ENCODE measurements at regions not wholly inside any gene's neighbourhood (a gene's known extent, or its start where the extent isn't known, plus 50 kb on each side); places are given as distances from the start of the nearest gene placed in this dataset.
A peak's percentile ranks its signal among the peaks of the same experiment; 100 is the strongest.
"Not testable (repeated sequence)": the region's sequence is repeated elsewhere in the genome, so short reads cannot be mapped to it uniquely, and the experiment has no call there.

DNA sequence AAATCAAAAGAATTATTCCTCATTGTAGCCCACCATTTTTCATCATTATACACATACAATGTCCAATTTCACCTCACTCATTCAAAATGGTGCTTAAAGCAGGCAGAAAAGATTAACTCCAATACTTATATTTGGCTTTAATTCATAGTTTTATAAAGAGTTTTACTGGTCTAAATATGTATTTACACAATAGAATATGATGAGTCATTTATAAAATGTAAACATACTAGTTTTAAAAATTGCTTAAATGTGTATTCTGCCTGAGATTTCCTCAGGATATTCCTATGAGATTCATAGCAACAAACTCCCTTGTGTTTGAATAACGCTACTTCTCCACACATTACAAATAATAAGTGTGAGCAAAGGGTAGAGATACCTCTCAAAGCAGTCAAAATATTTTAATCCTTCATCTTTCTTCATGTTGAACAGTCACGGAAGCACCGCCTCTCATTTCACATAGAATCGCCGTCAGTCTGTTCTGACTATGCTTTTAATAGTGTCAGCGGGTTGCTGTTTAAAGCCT is 75.7 kb upstream of the GBE1 start:
- Histone ChIP-seq H3K27me3 (no peaks in the 10 kb centered on the region), H3K27ac (no peak overlapping the region), H3K4me1 (peaks cover 0 to 5% (median 2%) of the 10 kb centered on the region in 4 donors), H3K9me3 (no peaks in the 10 kb centered on the region), H3K4me3 (no peak overlapping the region), H3K36me3 (no peaks in the 10 kb centered on the region)
- DNase-seq (no peak), ATAC-seq (ENCODE audit: low FRiP score in 2 of 2) (no peak)
- WGBS, 2 donors: 86 to 90% methylated on average over 6 of the region's 6 CpGs
- no peak for TF ChIP-seq EP300 (IDR thresholded peaks at IDR 0.05)
- TF ChIP-seq POLR2A (IDR thresholded peaks at IDR 0.05): no peak
- TF ChIP-seq, protein P1, sequence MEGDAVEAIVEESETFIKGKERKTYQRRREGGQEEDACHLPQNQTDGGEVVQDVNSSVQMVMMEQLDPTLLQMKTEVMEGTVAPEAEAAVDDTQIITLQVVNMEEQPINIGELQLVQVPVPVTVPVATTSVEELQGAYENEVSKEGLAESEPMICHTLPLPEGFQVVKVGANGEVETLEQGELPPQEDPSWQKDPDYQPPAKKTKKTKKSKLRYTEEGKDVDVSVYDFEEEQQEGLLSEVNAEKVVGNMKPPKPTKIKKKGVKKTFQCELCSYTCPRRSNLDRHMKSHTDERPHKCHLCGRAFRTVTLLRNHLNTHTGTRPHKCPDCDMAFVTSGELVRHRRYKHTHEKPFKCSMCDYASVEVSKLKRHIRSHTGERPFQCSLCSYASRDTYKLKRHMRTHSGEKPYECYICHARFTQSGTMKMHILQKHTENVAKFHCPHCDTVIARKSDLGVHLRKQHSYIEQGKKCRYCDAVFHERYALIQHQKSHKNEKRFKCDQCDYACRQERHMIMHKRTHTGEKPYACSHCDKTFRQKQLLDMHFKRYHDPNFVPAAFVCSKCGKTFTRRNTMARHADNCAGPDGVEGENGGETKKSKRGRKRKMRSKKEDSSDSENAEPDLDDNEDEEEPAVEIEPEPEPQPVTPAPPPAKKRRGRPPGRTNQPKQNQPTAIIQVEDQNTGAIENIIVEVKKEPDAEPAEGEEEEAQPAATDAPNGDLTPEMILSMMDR (IDR thresholded peaks at IDR 0.05): no peak
- TF ChIP-seq POLR2AphosphoS5 (IDR thresholded peaks at IDR 0.05): no peak

DNA sequence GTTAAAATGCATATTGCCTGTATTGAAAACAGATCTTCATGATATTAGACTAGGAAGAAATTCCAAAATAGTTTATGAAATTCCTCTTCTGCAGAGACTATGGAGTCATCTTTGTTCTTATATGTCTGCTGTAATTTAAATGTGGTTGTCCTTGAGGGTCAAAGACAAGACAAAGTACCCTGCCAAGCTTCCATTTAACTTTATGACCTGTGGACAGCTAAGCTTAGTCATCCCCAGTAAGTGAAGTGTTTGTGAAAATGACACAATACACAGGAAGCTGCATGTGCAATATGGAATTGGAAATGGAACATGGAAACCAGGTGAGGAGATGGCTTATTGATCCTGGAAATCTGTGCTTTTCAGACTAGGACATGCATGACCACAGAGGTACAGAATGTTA is 68.5 kb upstream of the GBE1 start:
- DNase-seq (no peak), ATAC-seq (ENCODE audit: low FRiP score in 2 of 2) (no peak)

DNA sequence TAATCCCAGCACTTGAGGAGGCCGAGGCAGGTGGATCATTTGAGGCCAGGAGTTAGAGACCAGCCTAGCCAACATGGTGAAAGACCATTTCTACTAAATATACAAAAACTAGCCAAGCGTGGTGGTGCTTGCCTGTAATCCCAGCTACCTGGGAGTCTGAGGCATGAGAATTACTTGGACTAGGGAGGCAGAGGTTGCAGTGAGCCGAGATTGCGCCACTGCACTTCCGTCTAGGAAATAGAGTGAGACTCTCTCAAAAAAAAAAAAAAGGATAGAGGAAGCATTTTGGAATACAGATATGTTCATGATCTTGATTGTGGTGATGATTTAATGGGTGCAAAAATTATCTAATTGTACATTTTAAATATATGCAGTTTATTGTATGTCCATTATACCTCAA is 67.8 kb upstream of the GBE1 start:
- not testable (repeated sequence) for H3K9me3 ChIP-seq; H3K36me3 ChIP-seq; H3K4me1 ChIP-seq; H3K27ac ChIP-seq; H3K27me3 ChIP-seq; ATAC-seq (ENCODE audit: low FRiP score in 2 of 2); H3K4me3 ChIP-seq
- WGBS, 2 donors: 84 to 90% methylated on average over 5 of the region's 5 CpGs
- peak in 1 of 2 donors; percentile 21 for DNase-seq

More for the DNA sequence above, 68.5 kb upstream of the GBE1 start:
- H3K4me3 ChIP-seq: no peak overlapping the region
- H3K27me3 ChIP-seq: no peaks in the 10 kb centered on the region
- no peaks in the 10 kb centered on the region for H3K9me3 ChIP-seq
- TF ChIP-seq POLR2AphosphoS5 (IDR thresholded peaks at IDR 0.05) (no peak), EP300 (IDR thresholded peaks at IDR 0.05) (no peak), POLR2A (IDR thresholded peaks at IDR 0.05) (no peak)
- TF ChIP-seq, protein P1 (IDR thresholded peaks at IDR 0.05): no peak
- H3K27ac ChIP-seq: no peak overlapping the region
- no peaks in the 10 kb centered on the region for H3K4me1 ChIP-seq
- H3K36me3 ChIP-seq: no peaks in the 10 kb centered on the region

DNA sequence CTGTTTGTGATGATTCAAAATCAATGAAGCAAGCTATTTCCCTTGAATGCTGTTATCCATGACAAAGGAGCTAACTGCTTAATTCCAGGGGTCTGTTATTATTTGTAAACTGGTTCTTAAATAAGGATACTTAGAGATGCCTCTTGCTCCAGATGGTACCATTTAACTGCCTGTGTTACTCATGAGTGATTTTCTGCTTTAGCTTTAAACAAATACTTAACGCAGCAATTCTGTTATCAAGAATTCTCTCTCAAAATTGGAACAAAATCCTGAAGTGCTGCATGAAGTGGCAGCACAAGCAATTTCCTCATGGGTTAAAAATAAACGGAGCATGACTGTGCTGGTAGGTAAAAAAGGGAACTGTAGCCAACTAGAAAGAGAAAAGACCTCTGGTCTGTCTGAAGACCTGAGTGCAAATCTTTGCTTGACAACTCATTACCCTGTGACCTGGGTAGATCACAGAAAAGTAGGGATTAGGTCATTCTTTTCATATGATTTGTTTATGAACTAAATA is 62.5 kb upstream of the GBE1 start:
- ATAC-seq (ENCODE audit: low FRiP score in 2 of 2): peak in 1 of 2 donors; percentile 69

DNA sequence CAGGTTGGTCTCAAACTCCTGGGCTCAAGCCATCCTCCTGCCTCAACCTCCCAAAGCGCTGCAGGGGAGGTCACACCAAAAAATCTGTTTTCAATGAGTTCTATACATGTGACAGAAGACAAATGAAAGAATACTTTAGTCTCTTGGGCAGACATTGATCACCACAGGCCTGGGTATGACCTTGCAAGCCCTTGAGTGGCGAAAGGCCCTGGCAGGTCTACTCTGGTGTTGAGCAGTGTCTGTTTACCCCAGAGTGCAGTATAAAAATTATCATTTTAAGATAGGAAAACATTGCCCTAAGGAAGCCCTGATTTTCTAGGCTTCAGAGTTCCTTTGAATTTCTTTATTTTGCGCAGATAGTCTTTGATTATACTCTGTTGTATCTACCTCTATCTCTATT is 61.6 kb upstream of the GBE1 start:
- no peaks in the 10 kb centered on the region for H3K36me3 ChIP-seq
- ATAC-seq (ENCODE audit: low FRiP score in 2 of 2) (no peak), DNase-seq (no peak)
- H3K27me3 ChIP-seq: no peaks in the 10 kb centered on the region
- peaks cover 0 to 15% (median 0%) of the 10 kb centered on the region in 4 donors for H3K4me1 ChIP-seq
- WGBS, 2 donors: 88 to 93% methylated on average over 3 of the region's 3 CpGs
- TF ChIP-seq POLR2AphosphoS5 (IDR thresholded peaks at IDR 0.05): no peak
- TF ChIP-seq EP300 (IDR thresholded peaks at IDR 0.05): no peak
- H3K4me3 ChIP-seq: no peak overlapping the region
- no peak overlapping the region for H3K27ac ChIP-seq
- H3K9me3 ChIP-seq: no peaks in the 10 kb centered on the region

More for the DNA sequence above, 62.5 kb upstream of the GBE1 start:
- no peak overlapping the region for H3K4me3 ChIP-seq
- no peaks in the 10 kb centered on the region for H3K36me3 ChIP-seq
- H3K9me3 ChIP-seq: no peaks in the 10 kb centered on the region
- no peaks in the 10 kb centered on the region for H3K27me3 ChIP-seq
- no peak for DNase-seq
- 8 to 12% methylated on average over 2 of the region's 2 CpGs for WGBS, 2 donors
- TF ChIP-seq POLR2AphosphoS5 (IDR thresholded peaks at IDR 0.05) (no peak), EP300 (IDR thresholded peaks at IDR 0.05) (no peak), POLR2A (IDR thresholded peaks at IDR 0.05) (no peak)
- TF ChIP-seq, protein P1 (IDR thresholded peaks at IDR 0.05): no peak
- H3K27ac ChIP-seq: peak overlapping the region in 1 of 4 donors; percentile 8
- H3K4me1 ChIP-seq: peaks cover 0 to 15% (median 0%) of the 10 kb centered on the region in 4 donors

Measured in upper lobe of left lung (tissue), 6 donors.